NT2/D1 (cell line): ENCODE measurements at regions not wholly inside any gene's neighbourhood (a gene's known extent, or its start where the extent isn't known, plus 50 kb on each side); places are given as distances from the start of the nearest gene placed in this dataset.

Source experiments
- DNase-seq: peaks from one replicate; pipeline ENCODE4 v3.0.0-alpha.2; 2011; ENCODE audit warnings: low read depth, low spot score
- H3K27me3 ChIP-seq: 2 replicates; pipeline ENCODE4 v1.6.0; 2011; ENCODE audit warnings: mild to moderate bottlenecking; ENCODE audit not compliant: insufficient read length, insufficient read depth
- H3K36me3 ChIP-seq: 2 replicates; pipeline ENCODE4 v1.6.1; 2011; ENCODE audit warnings: mild to moderate bottlenecking, low read length, mixed read lengths; ENCODE audit not compliant: insufficient read depth, insufficient read length
- H3K4me1 ChIP-seq: 2 replicates; pipeline ENCODE4 v1.5.1; 2011; ENCODE audit not compliant: insufficient read depth, insufficient read length
- H3K4me3 ChIP-seq: 2 replicates; pipeline ENCODE4 v1.5.1; 2011; ENCODE audit warnings: low read depth; ENCODE audit not compliant: insufficient read length
- H3K9ac ChIP-seq: 2 replicates; pipeline ENCODE4 v1.6.0; 2011; ENCODE audit warnings: low read depth; ENCODE audit not compliant: insufficient read length
- H3K9me3 ChIP-seq: 2 replicates; pipeline ENCODE4 v1.5.1; 2011; ENCODE audit warnings: mild to moderate bottlenecking, low read length; ENCODE audit not compliant: insufficient read depth
- SUZ12 ChIP-seq: IDR thresholded peaks from 2 replicates; pipeline ENCODE4 v1.6.1; 2011; ENCODE audit not compliant: insufficient read length, insufficient read depth; ENCODE audit errors: extremely low read depth
- YY1 ChIP-seq: IDR thresholded peaks from 2 replicates; pipeline ENCODE4 v1.6.1; 2011; ENCODE audit not compliant: insufficient read length, insufficient read depth
- ZNF274 ChIP-seq: IDR thresholded peaks from 2 replicates; pipeline ENCODE4 v1.6.1; 2011; ENCODE audit warnings: mild to moderate bottlenecking, low read depth, low read length

DNA sequence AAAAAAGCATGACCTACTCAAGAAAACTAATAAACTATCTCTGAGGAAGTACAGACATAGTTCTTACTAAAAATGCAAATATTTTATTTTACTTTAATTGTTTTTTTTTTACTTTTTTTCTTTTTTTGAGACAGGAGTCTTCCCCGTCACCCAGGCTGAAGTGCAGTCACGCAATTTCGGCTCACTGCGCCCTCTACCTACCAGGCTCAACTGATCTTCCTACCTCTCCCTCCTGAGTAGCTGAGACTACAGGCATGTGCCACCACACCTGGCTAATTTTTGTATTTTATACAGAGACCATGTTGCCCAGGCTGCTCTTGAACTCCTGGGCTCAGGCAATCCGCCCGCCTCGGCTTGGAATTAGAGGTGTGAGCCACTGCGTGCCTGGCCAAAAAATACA is 1263.1 kb downstream of the KCNT2 start:
- no peak for TF ChIP-seq SUZ12
- TF ChIP-seq YY1: no peak
- TF ChIP-seq ZNF274: no peak
- H3K4me1 ChIP-seq: no peaks in the 10 kb centered on the region
- no peak overlapping the region for H3K4me3 ChIP-seq
- peak; percentile 25 for DNase-seq
- no peaks in the 10 kb centered on the region for H3K9me3 ChIP-seq
- no peaks in the 10 kb centered on the region for H3K36me3 ChIP-seq
- no peaks in the 10 kb centered on the region for H3K27me3 ChIP-seq
- no peak overlapping the region for H3K9ac ChIP-seq

DNA sequence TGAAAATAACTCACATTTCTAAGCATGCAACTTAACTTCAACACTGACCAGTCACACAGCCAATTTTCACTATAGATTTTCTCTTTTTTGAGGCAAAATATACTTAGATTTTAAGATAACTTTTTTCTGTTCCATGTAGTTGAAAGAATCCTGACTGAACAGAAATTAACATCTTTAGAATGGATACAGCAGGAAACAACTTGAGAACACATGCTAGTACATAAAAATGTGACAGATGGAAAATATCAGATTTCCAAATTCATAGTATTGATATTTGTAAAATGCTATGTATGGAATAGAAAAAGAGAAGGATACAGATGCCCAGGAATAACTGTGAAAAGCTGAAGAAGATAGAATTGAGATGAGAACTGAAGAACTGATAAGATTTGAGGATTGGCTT is 1270.6 kb downstream of the KCNT2 start:
- DNase-seq: no peak
- no peaks in the 10 kb centered on the region for H3K4me1 ChIP-seq
- TF ChIP-seq YY1 (no peak), SUZ12 (no peak), ZNF274 (no peak)

DNA sequence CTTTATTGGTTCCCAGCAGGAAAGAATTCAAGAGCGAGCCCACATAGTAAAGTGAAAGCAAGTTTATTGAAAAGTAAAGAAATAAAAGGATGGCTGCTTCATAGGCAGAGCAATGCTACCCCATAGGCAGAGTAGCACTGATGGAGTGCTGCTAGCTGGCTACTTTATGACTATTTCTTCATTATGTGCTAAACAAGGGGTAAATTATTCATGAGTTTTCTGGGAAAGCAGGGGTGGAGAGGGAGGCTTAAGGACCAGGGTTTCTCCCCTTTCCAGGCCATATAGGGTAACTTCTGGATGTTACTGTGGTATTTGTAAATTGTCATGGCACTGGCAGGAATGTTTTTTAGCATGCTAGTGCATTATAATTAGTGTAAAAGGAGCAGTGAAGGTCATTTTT is 1271.4 kb downstream of the KCNT2 start:
- H3K4me3 ChIP-seq: no peak overlapping the region

More for the DNA sequence above, 1270.6 kb downstream of the KCNT2 start:
- no peaks in the 10 kb centered on the region for H3K27me3 ChIP-seq
- H3K9me3 ChIP-seq: no peaks in the 10 kb centered on the region
- no peak overlapping the region for H3K9ac ChIP-seq
- no peaks in the 10 kb centered on the region for H3K36me3 ChIP-seq
- H3K4me3 ChIP-seq: no peak overlapping the region

DNA sequence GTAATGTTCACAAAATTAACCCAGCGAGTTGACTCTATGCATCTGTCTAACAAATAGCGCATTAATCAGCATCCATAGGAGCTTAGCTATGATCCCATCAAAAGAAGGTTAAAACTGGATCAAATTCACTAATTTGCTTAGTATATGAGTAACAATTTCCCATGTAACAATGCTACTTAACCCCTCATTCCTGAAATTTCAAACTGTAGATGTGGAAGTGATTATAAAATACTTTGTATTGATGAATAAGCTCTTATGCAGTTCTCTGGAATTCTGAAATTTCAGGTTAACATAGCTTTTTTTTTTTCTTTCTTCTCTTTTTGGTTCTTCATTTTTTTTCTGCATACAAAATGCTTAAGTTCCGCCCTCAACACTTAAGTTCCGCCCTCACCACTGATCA is 1272.7 kb downstream of the KCNT2 start:
- TF ChIP-seq YY1 (no peak), ZNF274 (no peak), SUZ12 (no peak)

More for the DNA sequence above, 1271.4 kb downstream of the KCNT2 start:
- Histone ChIP-seq H3K27me3 (no peaks in the 10 kb centered on the region), H3K9ac (no peak overlapping the region), H3K9me3 (no peaks in the 10 kb centered on the region), H3K4me1 (no peaks in the 10 kb centered on the region), H3K36me3 (no peaks in the 10 kb centered on the region)
- DNase-seq: peak; percentile 6
- TF ChIP-seq YY1 (no peak), SUZ12 (no peak), ZNF274 (no peak)

DNA sequence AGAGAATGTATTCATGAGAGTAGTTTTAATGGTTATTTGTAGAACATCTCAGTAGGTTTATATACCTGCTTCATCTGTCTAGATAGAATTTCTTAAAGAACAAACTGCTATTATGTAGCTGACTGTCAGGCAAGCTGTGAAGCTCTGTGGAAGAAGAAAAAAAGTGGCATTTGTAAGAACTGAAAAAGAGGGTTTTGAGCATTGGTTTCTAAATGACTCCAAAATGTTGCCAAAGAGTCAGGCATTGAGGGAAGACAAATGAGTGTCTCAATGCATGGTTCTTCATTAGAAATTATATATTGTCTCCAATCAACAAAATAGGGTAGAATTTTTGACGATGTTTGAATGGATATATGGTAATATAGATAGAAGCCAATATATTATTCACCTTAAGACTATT is 1276.1 kb downstream of the KCNT2 start:
- Histone ChIP-seq H3K36me3 (no peaks in the 10 kb centered on the region), H3K9ac (no peak overlapping the region), H3K27me3 (no peaks in the 10 kb centered on the region), H3K9me3 (no peaks in the 10 kb centered on the region), H3K4me1 (no peaks in the 10 kb centered on the region), H3K4me3 (no peak overlapping the region)
- no peak for TF ChIP-seq ZNF274
- no peak for TF ChIP-seq YY1
- TF ChIP-seq SUZ12: no peak
- no peak for DNase-seq

More for the DNA sequence above, 1272.7 kb downstream of the KCNT2 start:
- H3K36me3 ChIP-seq: no peaks in the 10 kb centered on the region
- no peaks in the 10 kb centered on the region for H3K27me3 ChIP-seq
- no peak for DNase-seq
- H3K9me3 ChIP-seq: no peaks in the 10 kb centered on the region
- no peaks in the 10 kb centered on the region for H3K4me1 ChIP-seq
- H3K4me3 ChIP-seq: no peak overlapping the region
- no peak overlapping the region for H3K9ac ChIP-seq

DNA sequence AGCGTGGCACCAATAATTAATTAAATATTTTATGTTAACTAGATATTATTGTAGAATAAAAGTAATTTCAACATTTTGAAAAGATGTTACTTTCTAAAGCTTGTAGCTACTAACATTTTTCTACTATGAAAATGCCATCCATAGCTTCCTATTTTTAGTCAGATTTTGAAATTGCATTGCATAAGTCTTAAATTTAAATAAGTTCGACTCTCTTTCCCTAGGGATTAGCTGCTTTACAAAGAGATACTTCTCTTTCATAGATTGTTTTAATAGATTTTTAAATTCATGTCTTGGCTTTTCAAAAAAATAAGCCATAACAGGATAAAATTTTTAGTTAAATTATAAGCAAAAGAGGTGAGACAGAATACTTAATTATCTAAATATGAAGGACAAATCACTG is 1279.6 kb downstream of the KCNT2 start:
- H3K4me1 ChIP-seq: no peaks in the 10 kb centered on the region
- no peak overlapping the region for H3K4me3 ChIP-seq
- H3K9me3 ChIP-seq: no peaks in the 10 kb centered on the region
- no peak for TF ChIP-seq ZNF274
- no peak for TF ChIP-seq SUZ12
- TF ChIP-seq YY1: no peak
- no peaks in the 10 kb centered on the region for H3K36me3 ChIP-seq
- no peaks in the 10 kb centered on the region for H3K27me3 ChIP-seq
- DNase-seq: no peak
- H3K9ac ChIP-seq: no peak overlapping the region

DNA sequence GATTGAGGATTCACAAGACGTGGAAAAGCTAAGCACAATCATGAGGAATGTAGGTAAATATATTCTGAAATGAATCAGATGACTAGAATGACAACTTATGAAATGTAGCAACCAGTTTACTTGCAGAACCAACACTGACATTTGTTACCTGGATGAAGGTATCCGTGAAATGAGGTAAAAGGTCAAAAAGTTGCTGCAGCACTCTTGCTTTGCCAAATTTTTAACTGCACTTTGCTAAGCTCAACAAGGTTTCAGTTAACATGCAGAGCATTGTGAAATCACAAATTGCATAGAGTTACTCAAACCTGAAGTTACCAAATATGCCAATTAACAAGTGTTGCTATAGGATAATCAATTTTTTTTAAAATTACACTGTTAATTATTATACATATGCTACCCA is 1280.1 kb downstream of the KCNT2 start:
- H3K9me3 ChIP-seq: no peaks in the 10 kb centered on the region
- H3K36me3 ChIP-seq: no peaks in the 10 kb centered on the region
- no peaks in the 10 kb centered on the region for H3K4me1 ChIP-seq
- no peak for DNase-seq
- H3K27me3 ChIP-seq: no peaks in the 10 kb centered on the region
- no peak overlapping the region for H3K4me3 ChIP-seq
- TF ChIP-seq SUZ12 (no peak), YY1 (no peak), ZNF274 (no peak)
- no peak overlapping the region for H3K9ac ChIP-seq

DNA sequence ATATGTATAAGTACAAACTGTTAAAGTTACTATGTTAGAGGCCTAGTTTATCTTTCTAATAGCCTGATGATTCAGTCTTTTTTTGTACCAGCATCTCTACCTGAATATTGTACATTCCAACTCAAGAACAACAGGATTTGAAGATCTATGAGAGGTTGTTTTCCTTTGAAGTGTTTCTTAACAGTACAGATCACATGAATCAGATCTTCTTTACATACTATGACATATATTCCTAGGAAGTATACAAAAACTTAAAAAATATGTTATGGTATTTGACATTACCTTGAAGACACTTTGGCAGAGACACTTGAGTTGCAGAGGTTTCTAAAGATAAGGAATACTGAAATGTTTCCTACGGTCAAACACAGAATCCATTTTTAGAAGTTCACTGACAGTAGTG is 1280.9 kb downstream of the KCNT2 start:
- Histone ChIP-seq H3K4me3 (no peak overlapping the region), H3K27me3 (no peaks in the 10 kb centered on the region), H3K36me3 (no peaks in the 10 kb centered on the region), H3K4me1 (no peaks in the 10 kb centered on the region), H3K9me3 (no peaks in the 10 kb centered on the region), H3K9ac (no peak overlapping the region)
- TF ChIP-seq SUZ12: no peak
- no peak for TF ChIP-seq ZNF274
- TF ChIP-seq YY1: no peak
- no peak for DNase-seq
